ENCODE measurements at regions not wholly inside any gene's neighbourhood (a gene's known extent, or its start where the extent isn't known, plus 50 kb on each side); places are given as distances from the start of the nearest gene placed in this dataset.

GRCh38 chr9:90009447-90009846 is 404.6 kb downstream of the GADD45G start (continued):
- no peak for TF ChIP-seq STAT1 (IDR thresholded peaks at IDR 0.05; ENCODE audit: unreplicated experiment)
- no peak for TF ChIP-seq EZH2phosphoT487 (IDR thresholded peaks at IDR 0.05; ENCODE audit: unreplicated experiment)
- TF ChIP-seq REST (IDR thresholded peaks at IDR 0.05; ENCODE audit: unreplicated experiment): no peak
- no peak for TF ChIP-seq ZNF331 (CRISPR knock-in tag; IDR thresholded peaks at IDR 0.05; ENCODE audit: low read depth)
- TF ChIP-seq EZH2 (IDR thresholded peaks at IDR 0.05; ENCODE audit: low read depth, unreplicated experiment): no peak

GRCh38 chr9:90010793-90011192 is 406.0 kb downstream of the GADD45G start:
- Mint-ChIP-seq H3K4me3 (no peak overlapping the region), H3K4me1 (peaks cover 18% of the 10 kb centered on the region), H3K9me3 (no peaks in the 10 kb centered on the region; the same call in 2 of the 3 replicates), H3K27ac (no peak overlapping the region), H3K27me3 (ENCODE audit: insufficient read depth, low read depth, poor library complexity) (no peaks in the 10 kb centered on the region), H3K36me3 (ENCODE audit: low read depth) (no peaks in the 10 kb centered on the region)
- no peak for ATAC-seq
- Histone ChIP-seq H3K9me2 (ENCODE audit: insufficient read depth) (no peaks in the 10 kb centered on the region), H3K4me1 (ENCODE audit: insufficient read depth) (no peaks in the 10 kb centered on the region; the same call in 1 of the 2 replicates), H3K79me2 (replicated peaks; ENCODE audit: insufficient read depth) (no peaks in the 10 kb centered on the region), H3K4me3 (no peak overlapping the region), H3K36me3 (ENCODE audit: insufficient read depth) (no peaks in the 10 kb centered on the region), H3K27me3 (ENCODE audit: insufficient read depth) (no peaks in the 10 kb centered on the region), H4K20me1 (replicated peaks; ENCODE audit: insufficient read depth) (no peaks in the 10 kb centered on the region), H3F3A (replicated peaks; ENCODE audit: low read depth) (no peaks in the 10 kb centered on the region), H3K27ac (ENCODE audit: low read depth) (no peak overlapping the region), H3K4me2 (no peak overlapping the region), H2AFZ (no peak overlapping the region)
- DNase-seq (ENCODE audit: low spot score): no peak
- TF ChIP-seq CREB1 (CRISPR knock-in tag; IDR thresholded peaks at IDR 0.05; ENCODE audit: low read depth) (no peak), ZNF462 (CRISPR knock-in tag; IDR thresholded peaks at IDR 0.05) (no peak), ETS1 (IDR thresholded peaks at IDR 0.05) (no peak), JUNB (IDR thresholded peaks at IDR 0.05; ENCODE audit: unreplicated experiment) (no peak), REST (IDR thresholded peaks at IDR 0.05; ENCODE audit: unreplicated experiment) (no peak), ZNF114 (CRISPR knock-in tag; IDR thresholded peaks at IDR 0.05) (no peak)

Data from GM23338 (cell line).